SU-DHL-6 (cell line): ENCODE measurements at regions not wholly inside any gene's neighbourhood (a gene's known extent, or its start where the extent isn't known, plus 50 kb on each side); places are given as distances from the start of the nearest gene placed in this dataset.

ENCODE experiments used
- H2AFZ ChIP-seq: fragments of 200-600 bp; sonication (generic); 2 replicates; pipeline ENCODE4 v1.6.1; 2014; ENCODE audit warnings: low read depth, mild to moderate bottlenecking, moderate library complexity, mixed read lengths, antibody characterized with exemption, low read length; ENCODE audit not compliant: severe bottlenecking
- H3F3A ChIP-seq: fragments of 200-600 bp; shearing (Covaris generic); 2 replicates; pipeline ENCODE4 v1.6.0; 2016; ENCODE audit warnings: antibody characterized with exemption, mild to moderate bottlenecking; ENCODE audit not compliant: insufficient read depth
- H3K27ac ChIP-seq: fragments of 200-600 bp; sonication (generic); 2 replicates; pipeline ENCODE4 v1.5.1; 2016; ENCODE audit warnings: low read depth, mild to moderate bottlenecking, low read length, moderate library complexity, mixed read lengths
- H3K27me3 ChIP-seq: fragments of 200-600 bp; sonication (generic), shearing (Covaris generic); 2 replicates; pipeline ENCODE4 v1.6.0; 2014; ENCODE audit warnings: mild to moderate bottlenecking, low read length
- H3K36me3 ChIP-seq: fragments of 200-600 bp; sonication (generic); 2 replicates; pipeline ENCODE4 v1.6.1; 2014; ENCODE audit warnings: mild to moderate bottlenecking, low read length, mixed read lengths
- H3K4me2 ChIP-seq: fragments of 300-600, 200-600 bp; shearing (Covaris generic), sonication (generic); 2 replicates; pipeline ENCODE4 v1.6.0; 2014; ENCODE audit warnings: low read length, low read depth, mild to moderate bottlenecking; ENCODE audit not compliant: poor library complexity, severe bottlenecking
- H3K4me3 ChIP-seq: fragments of 200-600 bp; sonication (generic); 2 replicates; pipeline ENCODE4 v1.5.1; 2014; ENCODE audit warnings: antibody characterized with exemption, low read length, mild to moderate bottlenecking, mixed read lengths; ENCODE audit not compliant: insufficient read depth, poor library complexity, severe bottlenecking
- H3K79me2 ChIP-seq: fragments of 200-600 bp; sonication (generic); 2 replicates; pipeline ENCODE4 v1.6.1; 2014; ENCODE audit warnings: mild to moderate bottlenecking, low read length, moderate library complexity; ENCODE audit not compliant: insufficient read depth
- H3K9ac ChIP-seq: fragments of 200-600 bp; sonication (generic); 2 replicates; pipeline ENCODE4 v1.7.0; 2014; ENCODE audit warnings: mild to moderate bottlenecking, low read length
- H3K9me2 ChIP-seq: fragments of 200-600 bp; sonication (generic); replicated peaks from 2 replicates; pipeline ENCODE4 v1.6.1; 2014; ENCODE audit warnings: low read length; ENCODE audit not compliant: insufficient read depth
- H3K9me3 ChIP-seq: fragments of 200-600 bp; sonication (generic); 2 replicates; pipeline ENCODE4 v1.6.1; 2014; ENCODE audit warnings: low read length, mixed read lengths; ENCODE audit not compliant: insufficient read depth
- H4K20me1 ChIP-seq: fragments of 200-600 bp; sonication (generic); 2 replicates; pipeline ENCODE4 v1.6.1; 2014; ENCODE audit warnings: low read depth, mild to moderate bottlenecking, antibody characterized with exemption, low read length, moderate library complexity, mixed read lengths
- CTCF ChIP-seq: fragments of 200-600 bp; sonication (generic); IDR thresholded peaks from one replicate; pipeline ENCODE4 v1.5.1; 2017; ENCODE audit warnings: antibody characterized with exemption, mild to moderate bottlenecking, low read length, moderate library complexity; ENCODE audit not compliant: insufficient read depth, poor library complexity, severe bottlenecking
- EZH2phosphoT487 ChIP-seq: fragments of 200-600 bp; sonication (generic), shearing (Covaris generic); conservative IDR thresholded peaks from 2 replicates; pipeline ENCODE4 v1.6.1; 2018; ENCODE audit warnings: mild to moderate bottlenecking, antibody characterized with exemption, low read length, moderate library complexity, mixed read lengths

- Histone ChIP-seq H3K27ac (no peak overlapping the region), H3K9ac (no peak overlapping the region), H3F3A (no peaks in the 10 kb centered on the region), H3K79me2 (no peaks in the 10 kb centered on the region), H3K9me2 (no peaks in the 10 kb centered on the region), H3K36me3 (no peaks in the 10 kb centered on the region), H4K20me1 (no peaks in the 10 kb centered on the region), H3K4me3 (no peak overlapping the region), H3K4me2 (no peak overlapping the region), H3K27me3 (no peaks in the 10 kb centered on the region), H2AFZ (no peak overlapping the region), H3K9me3 (no peaks in the 10 kb centered on the region)
- no peak for TF ChIP-seq EZH2phosphoT487
- no peak for TF ChIP-seq CTCF
Measured at GRCh38 chr1:201758499-201759050, 70.4 kb upstream of the IPO9 start.

- Histone ChIP-seq H3K4me2 (no peak overlapping the region), H4K20me1 (no peaks in the 10 kb centered on the region)
Measured at GRCh38 chr1:201759194-201759815, 69.7 kb upstream of the IPO9 start.

GRCh38 chr1:201760516-201760915 is 68.4 kb upstream of the IPO9 start:
- no peaks in the 10 kb centered on the region for H3K9me2 ChIP-seq
- H3K4me2 ChIP-seq: no peak overlapping the region
- no peak overlapping the region for H3K4me3 ChIP-seq
- TF ChIP-seq EZH2phosphoT487: no peak
- TF ChIP-seq CTCF: no peak
- H3K36me3 ChIP-seq: no peaks in the 10 kb centered on the region
- no peak overlapping the region for H3K9ac ChIP-seq
- no peaks in the 10 kb centered on the region for H3K79me2 ChIP-seq
- no peak overlapping the region for H3K27ac ChIP-seq
- H4K20me1 ChIP-seq: no peaks in the 10 kb centered on the region
- no peaks in the 10 kb centered on the region for H3K9me3 ChIP-seq
- H2AFZ ChIP-seq: no peak overlapping the region
- H3K27me3 ChIP-seq: no peaks in the 10 kb centered on the region
- no peaks in the 10 kb centered on the region for H3F3A ChIP-seq

More at GRCh38 chr1:201759194-201759815, 69.7 kb upstream of the IPO9 start:
- no peak overlapping the region for H3K9ac ChIP-seq
- H3K4me3 ChIP-seq: no peak overlapping the region
- H3K27ac ChIP-seq: no peak overlapping the region
- H3K9me2 ChIP-seq: no peaks in the 10 kb centered on the region
- no peaks in the 10 kb centered on the region for H3K79me2 ChIP-seq
- H3F3A ChIP-seq: no peaks in the 10 kb centered on the region
- TF ChIP-seq CTCF (no peak), EZH2phosphoT487 (no peak)
- no peak overlapping the region for H2AFZ ChIP-seq
- H3K9me3 ChIP-seq: no peaks in the 10 kb centered on the region
- no peaks in the 10 kb centered on the region for H3K36me3 ChIP-seq
- no peaks in the 10 kb centered on the region for H3K27me3 ChIP-seq
